Endometrium (tissue), 2 donors: ENCODE measurements at regions not wholly inside any gene's neighbourhood (a gene's known extent, or its start where the extent isn't known, plus 50 kb on each side); places are given as distances from the start of the nearest gene placed in this dataset.

ENCODE experiments used
- FAIRE-seq: peaks from 2 replicates; lab custom pipeline; 2012; peaks lifted over from hg19 to GRCh38; lab: Jason Lieb, UNC
- donor health status: control.
- donor health status: control.

DNA sequence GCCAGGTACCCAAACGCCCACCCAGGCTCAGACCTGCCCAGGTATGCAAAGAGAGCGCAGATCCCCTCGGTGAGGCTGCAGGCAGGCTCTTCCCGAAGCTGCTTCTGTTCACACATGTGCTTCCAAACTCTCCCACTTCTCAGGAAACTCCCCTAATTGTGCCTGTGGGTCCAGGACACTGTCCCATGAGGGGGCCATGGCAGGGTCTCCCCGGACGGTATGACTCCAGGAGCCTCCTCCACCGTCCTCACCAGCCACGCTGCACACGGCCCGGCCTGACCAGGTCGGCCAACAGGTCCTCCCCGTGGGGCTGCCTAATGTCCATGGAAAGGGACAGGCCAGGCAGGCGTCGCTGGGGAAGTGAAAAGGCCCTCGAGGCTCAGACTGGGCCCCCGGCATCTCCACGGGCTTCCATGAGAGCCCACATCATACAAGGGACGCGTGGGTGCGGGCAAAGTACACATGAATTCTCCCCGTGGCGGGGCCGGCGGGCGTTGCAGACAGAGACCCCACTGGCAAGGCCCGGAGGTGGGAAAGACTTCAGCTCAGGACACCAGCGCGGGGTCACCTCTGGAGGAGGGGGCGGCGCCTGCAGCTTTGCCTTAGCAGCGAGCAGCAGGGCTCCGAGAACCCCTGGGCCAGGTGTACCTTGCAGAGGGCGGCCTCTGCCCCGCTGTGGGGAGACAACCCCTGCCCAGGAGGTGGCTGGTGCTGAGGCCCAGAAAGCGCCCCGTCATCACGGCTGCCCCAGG lies 526.1 kb downstream of the BRD1 start:
- FAIRE-seq, result no peak

GRCh38 chr22:49300951-49301397 lies 526.7 kb downstream of the BRD1 start:
- FAIRE-seq, result no peak

GRCh38 chr22:49300241-49300640 lies 527.4 kb downstream of the BRD1 start:
- no peak for FAIRE-seq

- FAIRE-seq, result no peak
These were observed 527.8 kb downstream of the BRD1 start for GRCh38 chr22:49299821-49300231.

- FAIRE-seq, result no peak
These were observed 528.6 kb downstream of the BRD1 start for GRCh38 chr22:49298834-49299750.

DNA sequence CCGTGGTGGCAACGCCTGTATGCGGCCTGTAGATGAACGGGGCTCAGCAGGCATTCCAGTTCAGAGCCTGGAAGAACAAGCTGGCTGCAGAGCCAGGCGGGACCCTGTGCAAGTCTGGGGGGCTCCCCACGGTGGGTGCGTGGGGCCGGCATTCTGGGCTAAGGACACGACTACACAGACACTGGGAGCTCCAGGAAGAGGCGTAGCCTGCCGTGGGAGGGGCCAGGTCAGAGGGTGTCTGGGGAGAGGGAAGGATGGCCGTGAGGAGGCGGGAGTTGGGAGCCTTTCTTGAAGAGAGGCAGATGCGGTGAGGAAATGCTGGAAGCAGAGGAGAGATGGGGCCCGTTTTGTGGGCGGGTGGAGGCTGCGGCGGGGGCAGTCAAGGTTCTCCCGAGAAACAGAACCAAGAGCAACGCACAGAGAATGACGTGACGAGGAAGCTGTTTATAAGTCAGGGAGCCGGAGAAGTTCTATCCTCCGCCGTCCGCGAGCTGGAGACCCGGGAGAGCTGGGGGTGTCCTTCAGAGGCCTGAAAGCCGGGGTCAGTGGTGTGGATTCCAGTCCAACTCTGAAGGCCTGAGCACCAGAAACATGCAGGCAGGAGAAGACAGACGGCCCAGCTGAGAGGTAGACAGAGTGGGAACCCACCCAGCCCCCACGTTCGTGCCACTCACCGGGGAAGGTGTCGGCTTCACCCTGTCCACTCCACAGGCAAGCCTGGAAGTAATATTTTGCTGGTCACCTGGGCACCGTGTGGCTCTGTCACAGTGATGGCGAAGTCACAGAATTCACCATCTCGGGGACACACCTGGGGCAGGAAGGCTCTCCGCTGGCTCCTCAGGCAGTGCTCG lies 529.6 kb downstream of the BRD1 start:
- FAIRE-seq, result no peak

DNA sequence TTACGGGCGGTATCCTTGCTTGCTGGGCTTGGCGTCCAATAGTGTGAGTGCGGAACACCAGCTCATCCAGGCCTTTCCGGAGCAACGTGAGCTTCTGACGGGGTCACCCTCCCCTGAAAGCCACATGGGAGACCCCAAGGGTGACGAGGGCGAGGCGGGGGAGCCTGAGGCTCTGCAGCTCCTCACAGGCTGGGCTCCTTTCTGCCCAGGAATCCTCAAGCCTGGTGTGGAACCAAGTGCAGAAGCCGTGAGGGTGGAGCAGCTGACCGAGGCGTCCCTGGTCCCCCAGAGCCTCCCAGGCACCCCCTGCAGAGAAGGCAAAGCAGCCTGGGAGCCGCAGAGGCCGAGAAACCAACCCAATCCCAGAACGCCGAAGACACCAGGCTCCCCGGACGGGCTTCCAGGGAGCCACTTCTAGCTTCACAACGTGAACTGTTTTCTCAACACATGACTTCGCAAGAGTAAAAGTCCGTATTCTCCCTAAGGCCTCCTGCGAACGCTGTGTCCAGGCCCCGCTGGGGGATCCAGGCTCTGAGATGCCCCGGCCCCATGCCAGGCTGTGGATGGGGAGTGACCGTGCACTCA lies 530.3 kb downstream of the BRD1 start:
- no peak for FAIRE-seq

GRCh38 chr22:49296561-49296960 lies 531.1 kb downstream of the BRD1 start:
- no peak for FAIRE-seq

GRCh38 chr22:49295851-49296560 lies 531.7 kb downstream of the BRD1 start:
- no peak for FAIRE-seq

- no peak for FAIRE-seq
These were observed 532.3 kb downstream of the BRD1 start for GRCh38 chr22:49295465-49295743.

- FAIRE-seq, result no peak
These were observed 532.8 kb downstream of the BRD1 start for GRCh38 chr22:49294656-49295464.

DNA sequence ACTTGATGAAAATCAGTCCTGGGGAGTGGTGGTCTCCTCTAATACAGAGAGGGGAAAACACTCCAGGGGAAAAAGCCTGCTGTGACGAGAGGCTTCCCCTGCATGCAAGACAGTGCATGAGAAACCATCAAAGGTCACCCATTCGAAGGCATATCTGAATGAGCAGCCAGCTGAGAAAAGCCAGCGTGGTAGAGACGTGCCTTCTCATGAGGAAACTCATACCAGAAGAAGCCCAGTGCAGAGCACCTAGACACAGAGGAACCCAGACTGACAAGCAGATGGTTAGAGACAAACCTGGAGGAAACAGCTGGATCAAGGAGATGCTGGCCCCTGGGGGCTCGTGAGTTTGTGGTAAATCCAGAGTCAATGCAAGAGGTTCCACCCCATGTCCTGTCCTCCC lies 534.8 kb downstream of the BRD1 start:
- FAIRE-seq, result no peak

DNA sequence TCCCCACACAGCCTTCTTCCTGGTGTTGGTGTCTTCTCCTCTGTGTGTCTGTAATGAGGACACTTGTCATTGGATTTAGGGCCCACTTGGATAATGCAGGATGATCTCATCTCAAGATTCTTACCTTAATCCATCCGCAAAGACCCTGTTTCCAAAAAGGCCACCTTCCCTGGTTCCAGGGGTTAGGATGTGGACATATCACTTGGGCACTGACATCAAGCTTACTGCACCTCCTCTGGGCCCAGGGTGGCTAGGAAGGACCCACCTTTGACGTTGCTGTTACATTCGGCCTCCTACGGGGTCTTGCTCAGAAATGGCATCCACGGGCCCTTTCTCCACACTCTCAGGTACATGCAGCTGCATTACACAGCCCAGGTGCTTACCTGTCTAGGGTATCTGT lies 535.9 kb downstream of the BRD1 start:
- FAIRE-seq, result no peak

GRCh38 chr22:49291169-49291568 lies 536.5 kb downstream of the BRD1 start:
- no peak for FAIRE-seq

DNA sequence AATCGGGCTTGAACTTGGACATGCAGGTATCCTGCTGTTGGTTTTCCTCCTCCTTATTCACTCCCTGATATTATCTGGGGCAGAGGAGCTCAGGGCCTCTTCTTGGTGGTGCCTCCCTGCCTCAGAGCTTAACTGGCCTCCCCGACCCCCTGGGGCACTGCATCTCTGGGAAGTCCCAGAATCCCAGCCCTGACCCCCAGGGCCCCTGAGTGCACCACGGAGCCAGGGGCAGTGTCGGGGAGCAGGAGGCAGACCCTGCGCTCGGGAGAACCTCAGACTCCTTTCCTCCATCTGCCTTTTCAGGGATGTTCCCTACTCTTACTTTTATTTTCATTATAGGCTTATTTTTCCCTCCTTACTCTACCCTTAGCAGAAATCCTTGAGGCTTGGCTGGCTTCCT lies 537.0 kb downstream of the BRD1 start:
- no peak for FAIRE-seq

DNA sequence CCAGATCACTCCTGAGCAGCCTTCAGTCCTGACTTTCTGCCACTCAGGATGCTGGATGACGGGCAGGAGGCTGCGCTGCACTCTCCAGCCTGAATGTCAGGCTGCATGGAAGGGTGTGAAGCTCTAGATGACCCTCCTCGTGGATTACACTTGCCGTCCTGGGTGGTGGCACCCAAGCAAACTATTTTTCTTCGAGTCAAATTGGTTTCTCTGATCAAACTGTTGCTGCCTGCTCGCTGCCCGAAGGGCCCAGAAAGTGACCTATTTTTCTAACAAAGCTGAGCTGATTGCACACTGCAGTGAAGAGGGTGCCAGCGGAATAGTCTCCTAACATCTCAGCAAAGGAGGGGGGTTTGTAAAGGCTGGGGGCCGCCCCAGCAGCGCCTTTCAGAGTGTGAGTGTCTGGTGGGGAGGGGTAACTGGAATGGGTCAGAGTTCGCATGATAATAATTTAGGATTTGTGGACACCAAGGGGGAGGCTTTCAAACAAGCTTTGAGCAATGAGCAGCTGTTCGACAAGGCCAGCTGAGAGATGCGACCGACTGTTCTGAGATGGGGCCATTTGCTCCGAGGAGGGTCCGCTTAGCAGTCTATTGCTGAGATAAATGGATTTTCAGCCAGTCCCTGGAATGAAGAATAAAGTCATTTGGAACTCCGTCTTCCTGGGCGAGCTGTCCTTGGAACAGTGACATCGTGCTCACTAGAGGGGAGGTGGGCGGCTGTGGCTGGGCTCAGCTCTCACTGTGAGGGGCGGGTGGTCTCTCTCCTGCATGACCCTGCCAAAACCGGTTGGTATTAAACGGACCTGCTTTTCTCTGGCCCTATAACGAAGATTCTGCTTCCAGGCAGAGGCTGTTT lies 537.6 kb downstream of the BRD1 start:
- no peak for FAIRE-seq

- FAIRE-seq, result no peak
These were observed 541.4 kb downstream of the BRD1 start for GRCh38 chr22:49286181-49286760.

GRCh38 chr22:49284931-49285330 lies 542.7 kb downstream of the BRD1 start:
- FAIRE-seq, result no peak

- FAIRE-seq, result no peak
These were observed 543.5 kb downstream of the BRD1 start for GRCh38 chr22:49284056-49284784.
